ENCODE measurements at regions not wholly inside any gene's neighbourhood (a gene's known extent, or its start where the extent isn't known, plus 50 kb on each side); places are given as distances from the start of the nearest gene placed in this dataset.

DNA sequence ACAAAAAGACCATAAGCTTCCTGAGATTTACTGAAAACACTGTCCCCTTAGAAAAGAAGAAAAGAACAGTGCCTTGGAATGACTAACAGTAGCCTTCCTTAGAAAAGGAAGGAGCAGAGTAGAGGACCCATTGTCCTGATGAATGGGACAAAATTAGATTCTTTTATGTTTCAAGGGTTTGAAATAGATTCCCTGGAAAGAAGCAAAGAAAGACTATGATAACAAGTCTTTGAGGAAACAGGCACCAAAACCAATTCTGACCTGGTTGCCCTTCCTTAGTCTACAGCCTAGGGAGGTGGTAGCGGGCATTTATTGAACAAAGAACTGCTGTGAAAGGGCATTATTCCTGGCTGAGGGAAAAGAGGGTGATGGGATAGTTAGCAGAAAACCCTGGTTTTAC, 1024.8 kb downstream of the TBL1XR1 start:
- DNase-seq (ENCODE audit: low spot score) = no peak
- ChIA-PET POLR2A (interaction anchor here (1.4 kb wide), 1 partner anchor 100 kb away, joined by 4 read pairs; no protein-coding TSS in a partner anchor), CTCF (ENCODE audit: unreplicated experiment) (no interaction called here)
- H4K20me1 ChIP-seq (ENCODE audit: insufficient read depth, low read length) = no peaks in the 10 kb centered on the region
- no peaks in the 10 kb centered on the region for H3K9me2 ChIP-seq (ENCODE audit: insufficient read depth, low read length)
- no peak overlapping the region for H3K4me2 ChIP-seq (ENCODE audit: low read length)
- BruUV-seq (replicated peaks) = no TSS peak
- H3K79me2 ChIP-seq (ENCODE audit: insufficient read depth, low read depth, low read length) = no peaks in the 10 kb centered on the region
- H3K4me3 ChIP-seq (ENCODE audit: low read depth, low read length, poor library complexity, severe bottlenecking) = no peak overlapping the region
- no peak overlapping the region for H3K27ac ChIP-seq (ENCODE audit: low read depth, low read length, poor library complexity, severe bottlenecking)
- H3K36me3 ChIP-seq (ENCODE audit: insufficient read depth, low read length) = no peaks in the 10 kb centered on the region
- no peak overlapping the region for H2AFZ ChIP-seq (ENCODE audit: low read length)
- intact Hi-C loops (cut with micrococcal nuclease; ENCODE audit: unreplicated experiment) = no loop called here
- no peaks in the 10 kb centered on the region for H3K4me1 ChIP-seq (ENCODE audit: insufficient read depth, low read length, poor library complexity, severe bottlenecking)
- no peaks in the 10 kb centered on the region for H3K9me3 ChIP-seq (ENCODE audit: low read length)
- TF ChIP-seq EZH2phosphoT487 (IDR thresholded peaks at IDR 0.05; ENCODE audit: borderline replicate concordance, low read depth, low read length) = no peak
- TF ChIP-seq, protein P1, sequence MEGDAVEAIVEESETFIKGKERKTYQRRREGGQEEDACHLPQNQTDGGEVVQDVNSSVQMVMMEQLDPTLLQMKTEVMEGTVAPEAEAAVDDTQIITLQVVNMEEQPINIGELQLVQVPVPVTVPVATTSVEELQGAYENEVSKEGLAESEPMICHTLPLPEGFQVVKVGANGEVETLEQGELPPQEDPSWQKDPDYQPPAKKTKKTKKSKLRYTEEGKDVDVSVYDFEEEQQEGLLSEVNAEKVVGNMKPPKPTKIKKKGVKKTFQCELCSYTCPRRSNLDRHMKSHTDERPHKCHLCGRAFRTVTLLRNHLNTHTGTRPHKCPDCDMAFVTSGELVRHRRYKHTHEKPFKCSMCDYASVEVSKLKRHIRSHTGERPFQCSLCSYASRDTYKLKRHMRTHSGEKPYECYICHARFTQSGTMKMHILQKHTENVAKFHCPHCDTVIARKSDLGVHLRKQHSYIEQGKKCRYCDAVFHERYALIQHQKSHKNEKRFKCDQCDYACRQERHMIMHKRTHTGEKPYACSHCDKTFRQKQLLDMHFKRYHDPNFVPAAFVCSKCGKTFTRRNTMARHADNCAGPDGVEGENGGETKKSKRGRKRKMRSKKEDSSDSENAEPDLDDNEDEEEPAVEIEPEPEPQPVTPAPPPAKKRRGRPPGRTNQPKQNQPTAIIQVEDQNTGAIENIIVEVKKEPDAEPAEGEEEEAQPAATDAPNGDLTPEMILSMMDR (conservative IDR thresholded peaks at IDR 0.05; ENCODE audit: low read length) = no peak

DNA sequence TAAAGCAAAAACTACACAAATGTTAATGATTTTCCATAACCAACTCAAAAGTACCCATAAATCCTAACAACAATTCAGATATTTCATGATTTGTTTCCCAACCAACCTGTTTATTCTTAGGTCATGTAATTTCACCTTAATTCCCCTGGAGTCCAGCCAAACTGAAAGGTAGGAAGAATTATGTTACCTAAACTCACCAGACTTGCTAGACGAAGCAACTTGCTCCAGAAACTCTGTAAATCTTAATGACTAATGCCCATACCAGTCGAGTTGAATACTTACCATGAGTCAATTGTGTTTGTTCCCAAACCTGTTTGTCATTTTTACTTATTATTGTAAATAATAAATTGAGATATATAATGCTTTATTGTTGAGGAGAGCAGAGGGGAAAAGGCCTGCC, 1030.0 kb downstream of the TBL1XR1 start:
- Histone ChIP-seq H3K4me2 (ENCODE audit: low read length) (no peak overlapping the region), H3K79me2 (ENCODE audit: insufficient read depth, low read depth, low read length) (no peaks in the 10 kb centered on the region), H3K9me3 (ENCODE audit: low read length) (no peaks in the 10 kb centered on the region), H3K27ac (ENCODE audit: low read depth, low read length, poor library complexity, severe bottlenecking) (no peak overlapping the region), H3K9me2 (ENCODE audit: insufficient read depth, low read length) (no peaks in the 10 kb centered on the region), H4K20me1 (ENCODE audit: insufficient read depth, low read length) (no peaks in the 10 kb centered on the region), H3K36me3 (ENCODE audit: insufficient read depth, low read length) (no peaks in the 10 kb centered on the region), H3K4me1 (ENCODE audit: insufficient read depth, low read length, poor library complexity, severe bottlenecking) (no peaks in the 10 kb centered on the region), H3K4me3 (ENCODE audit: low read depth, low read length, poor library complexity, severe bottlenecking) (no peak overlapping the region), H2AFZ (ENCODE audit: low read length) (no peak overlapping the region)
- ChIA-PET CTCF (ENCODE audit: unreplicated experiment) (no interaction called here), POLR2A (no interaction called here)
- BruUV-seq (replicated peaks) = no TSS peak
- no peak for TF ChIP-seq EZH2phosphoT487 (IDR thresholded peaks at IDR 0.05; ENCODE audit: borderline replicate concordance, low read depth, low read length)
- TF ChIP-seq, protein P1 (conservative IDR thresholded peaks at IDR 0.05; ENCODE audit: low read length) = no peak
- intact Hi-C loops (cut with micrococcal nuclease; ENCODE audit: unreplicated experiment) = no loop called here
- no peak for DNase-seq (ENCODE audit: low spot score)

DNA sequence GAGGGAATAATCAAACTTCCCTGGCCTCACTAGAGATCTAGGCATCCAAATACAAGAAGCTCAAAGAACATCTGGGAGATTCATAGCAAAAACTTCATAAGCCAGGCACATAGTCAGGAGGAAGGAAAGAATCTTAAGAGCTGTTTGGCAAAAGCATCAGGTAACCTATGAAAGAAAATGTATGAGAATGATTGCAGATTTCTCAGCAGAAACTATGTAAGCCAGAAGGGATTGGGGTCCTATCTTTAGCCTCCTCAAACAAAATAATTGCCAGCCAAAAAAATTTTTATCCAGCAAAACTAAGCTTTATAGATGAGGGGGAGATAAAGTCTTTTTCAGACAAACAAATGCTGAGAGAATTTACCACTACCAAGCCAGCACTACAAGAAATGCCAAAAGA, 1036.3 kb downstream of the TBL1XR1 start:
- ChIA-PET POLR2A (interaction anchor here (0.6 kb wide), 1 partner anchor 11 kb away, joined by 6 read pairs; no protein-coding TSS in a partner anchor), CTCF (ENCODE audit: unreplicated experiment) (no interaction called here)
- BruUV-seq (replicated peaks) = no TSS peak
- Histone ChIP-seq H3K27ac (ENCODE audit: low read depth, low read length, poor library complexity, severe bottlenecking) (no peak overlapping the region), H3K4me2 (ENCODE audit: low read length) (no peak overlapping the region), H4K20me1 (ENCODE audit: insufficient read depth, low read length) (no peaks in the 10 kb centered on the region), H3K36me3 (ENCODE audit: insufficient read depth, low read length) (no peaks in the 10 kb centered on the region), H3K4me3 (ENCODE audit: low read depth, low read length, poor library complexity, severe bottlenecking) (no peak overlapping the region), H2AFZ (ENCODE audit: low read length) (no peak overlapping the region), H3K79me2 (ENCODE audit: insufficient read depth, low read depth, low read length) (no peaks in the 10 kb centered on the region), H3K4me1 (ENCODE audit: insufficient read depth, low read length, poor library complexity, severe bottlenecking) (no peaks in the 10 kb centered on the region), H3K9me3 (ENCODE audit: low read length) (no peaks in the 10 kb centered on the region), H3K9me2 (ENCODE audit: insufficient read depth, low read length) (no peaks in the 10 kb centered on the region; the same call in 1 of the 2 replicates)
- intact Hi-C loops (cut with micrococcal nuclease; ENCODE audit: unreplicated experiment) = no loop called here
- DNase-seq (ENCODE audit: low spot score) = no peak
- TF ChIP-seq, protein P1 (conservative IDR thresholded peaks at IDR 0.05; ENCODE audit: low read length) = no peak
- TF ChIP-seq EZH2phosphoT487 (IDR thresholded peaks at IDR 0.05; ENCODE audit: borderline replicate concordance, low read depth, low read length) = no peak
